Transverse colon (tissue), 4 donors: ENCODE measurements at regions not wholly inside any gene's neighbourhood (a gene's known extent, or its start where the extent isn't known, plus 50 kb on each side); places are given as distances from the start of the nearest gene placed in this dataset.

Experiments
- CTCF ChIP-seq, 5 experiments: fragments of 200-600 bp in 3 of 5; fragments of 450-650 bp in 2 of 5; sonication (generic) in 3 of 5; IDR thresholded peaks; 1 replicate in 2 of 5; 2 replicates in 3 of 5; pipeline ENCODE4 v1.5.1; 2016 to 2017; ENCODE audit warnings: antibody characterized with exemption in 5 of 5, inconsistent platforms in 3 of 5, mild to moderate bottlenecking in 2 of 5, moderate library complexity in 1 of 5
- EP300 ChIP-seq: sonication (generic); formaldehyde crosslinking; IDR thresholded peaks from one replicate; pipeline ENCODE4 v1.6.1; 2017; ENCODE audit warnings: antibody characterized with exemption, low read depth
- POLR2A ChIP-seq: fragments of 450-650 bp; IDR thresholded peaks from one replicate; pipeline ENCODE4 v1.6.1; 2016; ENCODE audit warnings: antibody characterized with exemption, mild to moderate bottlenecking, moderate library complexity
- POLR2AphosphoS5 ChIP-seq, 3 donors: sonication (generic); formaldehyde crosslinking; IDR thresholded peaks; one replicate each; pipeline ENCODE4 v1.6.1; 2016; ENCODE audit warnings: antibody characterized with exemption in 3 of 3

- no peak for TF ChIP-seq CTCF (IDR thresholded peaks at IDR 0.05)
- no peak for TF ChIP-seq POLR2A
- no peak for TF ChIP-seq POLR2AphosphoS5 (IDR thresholded peaks at IDR 0.05)
- TF ChIP-seq EP300 = no peak
Measured at GRCh38 chr12:18992336-18992735, 137.2 kb upstream of the PLEKHA5 start.
